MM.1S (cell line): ENCODE measurements at regions not wholly inside any gene's neighbourhood (a gene's known extent, or its start where the extent isn't known, plus 50 kb on each side); places are given as distances from the start of the nearest gene placed in this dataset.

ENCODE experiments used
- CTCF ChIP-seq: fragments of 300-600 bp; sonication (generic); IDR thresholded peaks from 2 replicates; pipeline ENCODE4 v1.5.1; 2016; ENCODE audit warnings: antibody characterized with exemption, low read length, mixed read lengths
- EZH2 ChIP-seq: fragments of 300-600 bp; sonication (generic); optimal IDR thresholded peaks from 2 replicates; pipeline ENCODE3; 2017; ENCODE audit warnings: low read depth, mild to moderate bottlenecking, antibody characterized with exemption, low read length, mixed read lengths
- EZH2phosphoT487 ChIP-seq: fragments of 300-600 bp; sonication (generic); IDR thresholded peaks from 2 replicates; pipeline ENCODE4 v1.6.1; 2018; ENCODE audit warnings: antibody characterized with exemption, low read length

GRCh38 chr3:137946356-137946973 is 63.5 kb upstream of the CLDN18 start:
- TF ChIP-seq CTCF: peak; percentile 80
- no peak for TF ChIP-seq EZH2
- TF ChIP-seq EZH2phosphoT487: no peak
